GM23338 (cell line): ENCODE measurements at regions not wholly inside any gene's neighbourhood (a gene's known extent, or its start where the extent isn't known, plus 50 kb on each side); places are given as distances from the start of the nearest gene placed in this dataset.

Experiments used
- ATAC-seq: fragments of 200-7000 bp; cut with Tn5 transposase; 3 replicates; pipeline ENCODE4 v1.9.1; 2020
- DNase-seq: peaks from one replicate; pipeline ENCODE4 v3.0.0-alpha.2; 2015; ENCODE audit warnings: low spot score
- H2AFZ ChIP-seq: fragments of 200-600 bp; sonication (generic); 2 replicates; pipeline ENCODE4 v1.8.0; 2016; ENCODE audit warnings: antibody characterized with exemption, mild to moderate bottlenecking, moderate library complexity
- H3F3A ChIP-seq: fragments of 200-600 bp; sonication (generic); replicated peaks from 2 replicates; pipeline ENCODE4 v1.8.0; 2017; ENCODE audit warnings: antibody characterized with exemption, mixed run types, low read depth
- H3K27ac ChIP-seq: fragments of 200-600 bp; sonication (generic); 2 replicates; pipeline ENCODE4 v1.6.1; 2016; ENCODE audit warnings: low read depth
- H3K27me3 ChIP-seq: fragments of 200-600 bp; sonication (generic); 2 replicates; pipeline ENCODE4 v1.8.0; 2016; ENCODE audit warnings: mild to moderate bottlenecking, mixed run types, moderate library complexity; ENCODE audit not compliant: insufficient read depth
- H3K36me3 ChIP-seq: fragments of 200-600 bp; sonication (generic); 2 replicates; pipeline ENCODE4 v1.8.0; 2016; ENCODE audit warnings: mild to moderate bottlenecking; ENCODE audit not compliant: insufficient read depth
- H3K4me1 ChIP-seq: fragments of 200-600 bp; sonication (generic); 2 replicates; pipeline ENCODE4 v1.8.0; 2016; ENCODE audit warnings: mild to moderate bottlenecking, moderate library complexity; ENCODE audit not compliant: insufficient read depth
- H3K4me2 ChIP-seq: fragments of 200-600 bp; sonication (generic); 2 replicates; pipeline ENCODE4 v1.7.1; 2017; ENCODE audit warnings: mixed run types
- H3K4me3 ChIP-seq: fragments of 200-600 bp; sonication (generic); 2 replicates; pipeline ENCODE4 v1.6.1; 2016; ENCODE audit warnings: mixed run types
- H3K79me2 ChIP-seq: fragments of 200-600 bp; sonication (generic); replicated peaks from 2 replicates; pipeline ENCODE4 v1.8.0; 2017; ENCODE audit warnings: mild to moderate bottlenecking; ENCODE audit not compliant: insufficient read depth
- H3K9me2 ChIP-seq: fragments of 200-600 bp; sonication (generic); 2 replicates; pipeline ENCODE4 v1.8.0; 2017; ENCODE audit not compliant: insufficient read depth
- H4K20me1 ChIP-seq: fragments of 200-600 bp; sonication (generic); replicated peaks from 2 replicates; pipeline ENCODE4 v1.8.0; 2017; ENCODE audit warnings: mild to moderate bottlenecking; ENCODE audit not compliant: insufficient read depth
- H3K27ac Mint-ChIP-seq: 2 replicates; pipeline ENCODE4 v1.8.0; 2020; ENCODE audit warnings: inconsistent platforms, mild to moderate bottlenecking, moderate library complexity, mixed read lengths
- H3K27me3 Mint-ChIP-seq: 3 replicates; pipeline ENCODE4 v1.8.0; 2022; ENCODE audit warnings: low read depth, mild to moderate bottlenecking, moderate library complexity, mixed read lengths, inconsistent platforms; ENCODE audit not compliant: insufficient read depth, poor library complexity
- H3K36me3 Mint-ChIP-seq: 3 replicates; pipeline ENCODE4 v1.8.0; 2021; ENCODE audit warnings: low read depth, mild to moderate bottlenecking, inconsistent platforms, moderate library complexity, mixed read lengths
- H3K4me1 Mint-ChIP-seq: 3 replicates; pipeline ENCODE4 v1.8.0; 2020; ENCODE audit warnings: mild to moderate bottlenecking, inconsistent platforms, mixed read lengths
- H3K4me3 Mint-ChIP-seq: 3 replicates; pipeline ENCODE4 v1.8.0; 2021; ENCODE audit warnings: moderate library complexity, mild to moderate bottlenecking, inconsistent platforms, mixed read lengths
- H3K9me3 Mint-ChIP-seq: 3 replicates; pipeline ENCODE4 v1.8.0; 2020; ENCODE audit warnings: moderate library complexity, mild to moderate bottlenecking, inconsistent platforms, mixed read lengths
- CREB1 ChIP-seq: fragments of 250-450 bp; sonication (Bioruptor Pico); IDR thresholded peaks from 2 replicates; pipeline ENCODE4 v1.5.0; 2020; ENCODE audit warnings: low read depth, mild to moderate bottlenecking, moderate library complexity
- STAT1 ChIP-seq: IDR thresholded peaks from one replicate; pipeline ENCODE4 v1.6.1; 2016; ENCODE audit warnings: antibody characterized with exemption; ENCODE audit not compliant: unreplicated experiment
- ZNF114 ChIP-seq: fragments of 250-450 bp; sonication (Bioruptor Pico); IDR thresholded peaks from 2 replicates; pipeline ENCODE4 v1.5.0; 2020; ENCODE audit warnings: mild to moderate bottlenecking, moderate library complexity
- TF ChIP-seq, protein P1 (sequence below): fragments of 250-450 bp; sonication (Bioruptor Pico); IDR thresholded peaks from 2 replicates; pipeline ENCODE4 v1.5.0; 2020; ENCODE audit warnings: mild to moderate bottlenecking, moderate library complexity
- TF ChIP-seq, protein P2 (sequence below): IDR thresholded peaks from 2 replicates; pipeline ENCODE4 v1.6.1; 2016; ENCODE audit warnings: antibody characterized with exemption

- TF ChIP-seq, protein P1, sequence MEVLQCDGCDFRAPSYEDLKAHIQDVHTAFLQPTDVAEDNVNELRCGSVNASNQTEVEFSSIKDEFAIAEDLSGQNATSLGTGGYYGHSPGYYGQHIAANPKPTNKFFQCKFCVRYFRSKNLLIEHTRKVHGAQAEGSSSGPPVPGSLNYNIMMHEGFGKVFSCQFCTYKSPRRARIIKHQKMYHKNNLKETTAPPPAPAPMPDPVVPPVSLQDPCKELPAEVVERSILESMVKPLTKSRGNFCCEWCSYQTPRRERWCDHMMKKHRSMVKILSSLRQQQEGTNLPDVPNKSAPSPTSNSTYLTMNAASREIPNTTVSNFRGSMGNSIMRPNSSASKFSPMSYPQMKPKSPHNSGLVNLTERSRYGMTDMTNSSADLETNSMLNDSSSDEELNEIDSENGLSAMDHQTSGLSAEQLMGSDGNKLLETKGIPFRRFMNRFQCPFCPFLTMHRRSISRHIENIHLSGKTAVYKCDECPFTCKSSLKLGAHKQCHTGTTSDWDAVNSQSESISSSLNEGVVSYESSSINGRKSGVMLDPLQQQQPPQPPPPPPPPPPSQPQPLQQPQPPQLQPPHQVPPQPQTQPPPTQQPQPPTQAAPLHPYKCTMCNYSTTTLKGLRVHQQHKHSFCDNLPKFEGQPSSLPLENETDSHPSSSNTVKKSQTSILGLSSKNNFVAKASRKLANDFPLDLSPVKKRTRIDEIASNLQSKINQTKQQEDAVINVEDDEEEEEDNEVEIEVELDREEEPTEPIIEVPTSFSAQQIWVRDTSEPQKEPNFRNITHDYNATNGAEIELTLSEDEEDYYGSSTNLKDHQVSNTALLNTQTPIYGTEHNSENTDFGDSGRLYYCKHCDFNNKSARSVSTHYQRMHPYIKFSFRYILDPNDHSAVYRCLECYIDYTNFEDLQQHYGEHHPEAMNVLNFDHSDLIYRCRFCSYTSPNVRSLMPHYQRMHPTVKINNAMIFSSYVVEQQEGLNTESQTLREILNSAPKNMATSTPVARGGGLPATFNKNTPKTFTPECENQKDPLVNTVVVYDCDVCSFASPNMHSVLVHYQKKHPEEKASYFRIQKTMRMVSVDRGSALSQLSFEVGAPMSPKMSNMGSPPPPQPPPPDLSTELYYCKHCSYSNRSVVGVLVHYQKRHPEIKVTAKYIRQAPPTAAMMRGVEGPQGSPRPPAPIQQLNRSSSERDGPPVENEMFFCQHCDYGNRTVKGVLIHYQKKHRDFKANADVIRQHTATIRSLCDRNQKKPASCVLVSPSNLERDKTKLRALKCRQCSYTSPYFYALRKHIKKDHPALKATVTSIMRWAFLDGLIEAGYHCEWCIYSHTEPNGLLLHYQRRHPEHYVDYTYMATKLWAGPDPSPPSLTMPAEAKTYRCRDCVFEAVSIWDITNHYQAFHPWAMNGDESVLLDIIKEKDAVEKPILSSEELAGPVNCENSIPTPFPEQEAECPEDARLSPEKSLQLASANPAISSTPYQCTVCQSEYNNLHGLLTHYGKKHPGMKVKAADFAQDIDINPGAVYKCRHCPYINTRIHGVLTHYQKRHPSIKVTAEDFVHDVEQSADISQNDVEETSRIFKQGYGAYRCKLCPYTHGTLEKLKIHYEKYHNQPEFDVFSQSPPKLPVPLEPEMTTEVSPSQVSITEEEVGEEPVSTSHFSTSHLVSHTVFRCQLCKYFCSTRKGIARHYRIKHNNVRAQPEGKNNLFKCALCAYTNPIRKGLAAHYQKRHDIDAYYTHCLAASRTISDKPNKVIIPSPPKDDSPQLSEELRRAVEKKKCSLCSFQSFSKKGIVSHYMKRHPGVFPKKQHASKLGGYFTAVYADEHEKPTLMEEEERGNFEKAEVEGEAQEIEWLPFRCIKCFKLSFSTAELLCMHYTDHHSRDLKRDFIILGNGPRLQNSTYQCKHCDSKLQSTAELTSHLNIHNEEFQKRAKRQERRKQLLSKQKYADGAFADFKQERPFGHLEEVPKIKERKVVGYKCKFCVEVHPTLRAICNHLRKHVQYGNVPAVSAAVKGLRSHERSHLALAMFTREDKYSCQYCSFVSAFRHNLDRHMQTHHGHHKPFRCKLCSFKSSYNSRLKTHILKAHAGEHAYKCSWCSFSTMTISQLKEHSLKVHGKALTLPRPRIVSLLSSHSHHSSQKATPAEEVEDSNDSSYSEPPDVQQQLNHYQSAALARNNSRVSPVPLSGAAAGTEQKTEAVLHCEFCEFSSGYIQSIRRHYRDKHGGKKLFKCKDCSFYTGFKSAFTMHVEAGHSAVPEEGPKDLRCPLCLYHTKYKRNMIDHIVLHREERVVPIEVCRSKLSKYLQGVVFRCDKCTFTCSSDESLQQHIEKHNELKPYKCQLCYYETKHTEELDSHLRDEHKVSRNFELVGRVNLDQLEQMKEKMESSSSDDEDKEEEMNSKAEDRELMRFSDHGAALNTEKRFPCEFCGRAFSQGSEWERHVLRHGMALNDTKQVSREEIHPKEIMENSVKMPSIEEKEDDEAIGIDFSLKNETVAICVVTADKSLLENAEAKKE (CRISPR knock-in tag) = no peak
- TF ChIP-seq CREB1 (CRISPR knock-in tag) (no peak), ZNF114 (CRISPR knock-in tag) (no peak), STAT1 (no peak)
- TF ChIP-seq, protein P2, sequence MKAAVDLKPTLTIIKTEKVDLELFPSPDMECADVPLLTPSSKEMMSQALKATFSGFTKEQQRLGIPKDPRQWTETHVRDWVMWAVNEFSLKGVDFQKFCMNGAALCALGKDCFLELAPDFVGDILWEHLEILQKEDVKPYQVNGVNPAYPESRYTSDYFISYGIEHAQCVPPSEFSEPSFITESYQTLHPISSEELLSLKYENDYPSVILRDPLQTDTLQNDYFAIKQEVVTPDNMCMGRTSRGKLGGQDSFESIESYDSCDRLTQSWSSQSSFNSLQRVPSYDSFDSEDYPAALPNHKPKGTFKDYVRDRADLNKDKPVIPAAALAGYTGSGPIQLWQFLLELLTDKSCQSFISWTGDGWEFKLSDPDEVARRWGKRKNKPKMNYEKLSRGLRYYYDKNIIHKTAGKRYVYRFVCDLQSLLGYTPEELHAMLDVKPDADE = no peak
Measured at GRCh38 chr16:66182592-66182991, 183.9 kb upstream of the CDH5 start (continued).

DNA sequence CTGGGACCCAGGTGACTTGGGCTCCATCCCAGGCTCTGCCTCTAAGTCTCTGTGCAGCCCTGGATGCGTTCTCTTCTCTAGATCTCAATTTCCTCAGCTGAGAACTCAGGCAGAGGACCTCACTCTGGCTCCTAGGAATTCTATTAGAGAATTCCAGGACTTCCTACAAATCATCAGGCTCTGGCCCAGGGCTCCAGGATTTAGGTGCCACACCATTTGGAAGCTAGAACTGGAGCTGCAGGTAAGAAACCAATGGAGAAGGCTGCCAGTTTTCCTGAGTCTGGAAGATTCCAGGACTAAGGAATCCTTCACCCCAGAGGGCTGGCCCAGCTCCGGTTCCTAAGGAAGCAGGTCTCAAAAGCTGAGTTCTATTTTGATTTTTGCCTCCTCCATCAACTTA is 189.8 kb upstream of the CDH5 start:
- TF ChIP-seq, protein P1 (CRISPR knock-in tag) = no peak
- H3K27me3 Mint-ChIP-seq = no peaks in the 10 kb centered on the region
- Histone ChIP-seq H3K27ac (no peak overlapping the region), H2AFZ (no peak overlapping the region), H3K9me2 (no peaks in the 10 kb centered on the region), H3K36me3 (no peaks in the 10 kb centered on the region), H3K79me2 (no peaks in the 10 kb centered on the region), H3K27me3 (no peaks in the 10 kb centered on the region), H3F3A (no peaks in the 10 kb centered on the region), H3K4me2 (no peak overlapping the region), H3K4me1 (no peaks in the 10 kb centered on the region), H4K20me1 (no peaks in the 10 kb centered on the region), H3K4me3 (no peak overlapping the region)
- no peak for DNase-seq
- ATAC-seq = no peak
- peaks cover 15% of the 10 kb centered on the region; the same call in 2 of the 3 replicates for H3K9me3 Mint-ChIP-seq
- H3K4me1 Mint-ChIP-seq = peaks cover 2% of the 10 kb centered on the region; the same call in 1 of the 3 replicates
- no peaks in the 10 kb centered on the region; the same call in 2 of the 3 replicates for H3K36me3 Mint-ChIP-seq
- no peak overlapping the region for H3K27ac Mint-ChIP-seq
- no peak overlapping the region for H3K4me3 Mint-ChIP-seq
